CD4-positive, alpha-beta T cell treated with Interleukin-4 for 4 hours (primary cell): ENCODE measurements at regions not wholly inside any gene's neighbourhood (a gene's known extent, or its start where the extent isn't known, plus 50 kb on each side); places are given as distances from the start of the nearest gene placed in this dataset.
"Not testable (repeated sequence)": the region's sequence is repeated elsewhere in the genome, so short reads cannot be mapped to it uniquely, and the experiment has no call there.

Experiments
- DNase-seq: peaks from one replicate; pipeline ENCODE4 v3.0.0-alpha.2; 2020

GRCh38 chr20:6295867-6296256, 173.0 kb upstream of the FERMT1 start:
- DNase-seq, result no peak

GRCh38 chr20:6295127-6295866, 172.5 kb upstream of the FERMT1 start:
- no peak for DNase-seq

GRCh38 chr20:6287471-6287870, 164.6 kb upstream of the FERMT1 start:
- DNase-seq, result no peak

GRCh38 chr20:6282642-6283041, 159.8 kb upstream of the FERMT1 start:
- no peak for DNase-seq

- no peak for DNase-seq
Measured at GRCh38 chr20:6277661-6278240, 154.9 kb upstream of the FERMT1 start.

GRCh38 chr20:6270404-6270803, 147.6 kb upstream of the FERMT1 start:
- DNase-seq, result not testable (repeated sequence)

GRCh38 chr20:6269168-6269873, 146.5 kb upstream of the FERMT1 start:
- no peak for DNase-seq

GRCh38 chr20:6265204-6265904, 142.5 kb upstream of the FERMT1 start:
- no peak for DNase-seq

- no peak for DNase-seq
Measured at GRCh38 chr20:6253396-6253795, 130.6 kb upstream of the FERMT1 start.

GRCh38 chr20:6245436-6245835, 122.6 kb upstream of the FERMT1 start:
- DNase-seq, result no peak

GRCh38 chr20:6241591-6241990, 118.8 kb upstream of the FERMT1 start:
- DNase-seq, result no peak

GRCh38 chr20:6240059-6240458, 117.2 kb upstream of the FERMT1 start:
- DNase-seq, result no peak

GRCh38 chr20:6238421-6238820, 115.6 kb upstream of the FERMT1 start:
- no peak for DNase-seq

GRCh38 chr20:6235510-6235909, 112.7 kb upstream of the FERMT1 start:
- no peak for DNase-seq

- DNase-seq, result no peak
Measured at GRCh38 chr20:6232436-6232835, 109.6 kb upstream of the FERMT1 start.

- DNase-seq, result no peak
Measured at GRCh38 chr20:6231556-6231955, 108.7 kb upstream of the FERMT1 start.

GRCh38 chr20:6228302-6228843, 105.5 kb upstream of the FERMT1 start:
- no peak for DNase-seq

- DNase-seq, result no peak
Measured at GRCh38 chr20:6213311-6213710, 90.5 kb upstream of the FERMT1 start.

- no peak for DNase-seq
Measured at GRCh38 chr20:6212903-6213302, 90.1 kb upstream of the FERMT1 start.

- DNase-seq, result no peak
Measured at GRCh38 chr20:6209093-6209492, 86.3 kb upstream of the FERMT1 start.

- DNase-seq, result no peak
Measured at GRCh38 chr20:6200092-6200491, 77.3 kb upstream of the FERMT1 start.

GRCh38 chr20:6185268-6185667, 62.4 kb upstream of the FERMT1 start:
- no peak for DNase-seq

GRCh38 chr20:6184086-6184485, 61.3 kb upstream of the FERMT1 start:
- no peak for DNase-seq
